ENCODE measurements at regions not wholly inside any gene's neighbourhood (a gene's known extent, or its start where the extent isn't known, plus 50 kb on each side); places are given as distances from the start of the nearest gene placed in this dataset.

- TF ChIP-seq ZNF449 (tag by site-specific recombination; IDR thresholded peaks at IDR 0.05) (no peak), SALL2 (tag by site-specific recombination; IDR thresholded peaks at IDR 0.05; ENCODE audit: borderline replicate concordance) (no peak), ZFP3 (tag by site-specific recombination; IDR thresholded peaks at IDR 0.05; ENCODE audit: low read depth) (no peak), ZNF433 (tag by site-specific recombination; IDR thresholded peaks at IDR 0.05; ENCODE audit: low read depth) (no peak), ZNF792 (tag by site-specific recombination; IDR thresholded peaks at IDR 0.05) (no peak), ZNF24 (tag by site-specific recombination; IDR thresholded peaks at IDR 0.05) (no peak), CTCF (tag by site-specific recombination; IDR thresholded peaks at IDR 0.05) (no peak)
Observed at GRCh38 chr16:87134628-87134995, 182.6 kb downstream of the C16orf95 start.
